CD4-positive, CD25-positive, alpha-beta regulatory T cell (primary cell): ENCODE measurements at regions not wholly inside any gene's neighbourhood (a gene's known extent, or its start where the extent isn't known, plus 50 kb on each side); places are given as distances from the start of the nearest gene placed in this dataset.

Source experiments
- ATAC-seq, 2 donors: fragments of 150-1000 bp; cut with Tn5 transposase; one replicate each; pipeline ENCODE4 v1.10.0; 2021; ENCODE audit warnings: low read depth in 2 of 2, moderate number of reproducible peaks in 2 of 2, moderate library complexity in 1 of 2
- DNase-seq, 3 donors: peaks; one replicate each; pipeline versions ENCODE4 v3.0.0 to v3.0.0-alpha.2; 2012 to 2022; ENCODE audit warnings: mixed read lengths in 1 of 3
- H3K27ac ChIP-seq: one replicate; pipeline ENCODE4 v1.7.0; 2013; ENCODE audit warnings: mild to moderate bottlenecking, low read length; ENCODE audit not compliant: insufficient read depth, poor library complexity, severe bottlenecking
- H3K27me3 ChIP-seq: one replicate; pipeline ENCODE4 v1.7.0; 2013; ENCODE audit warnings: low read length; ENCODE audit not compliant: control insufficient read depth, insufficient read depth
- H3K36me3 ChIP-seq: one replicate; pipeline ENCODE4 v1.7.0; 2013; ENCODE audit warnings: mild to moderate bottlenecking, low read length, moderate library complexity; ENCODE audit not compliant: control insufficient read depth, insufficient read depth
- H3K4me1 ChIP-seq: 2 replicates; pipeline ENCODE4 v1.7.0; 2013; ENCODE audit warnings: mild to moderate bottlenecking, low read length; ENCODE audit not compliant: insufficient read depth, control insufficient read depth, poor library complexity, severe bottlenecking
- H3K4me3 ChIP-seq: one replicate; pipeline ENCODE4 v1.7.0; 2013; ENCODE audit warnings: low read depth, mild to moderate bottlenecking, low read length, moderate library complexity
- H3K9me3 ChIP-seq, 2 experiments: 1 replicate in 1 of 2; 2 replicates in 1 of 2; pipeline ENCODE4 v1.7.0; 2013; ENCODE audit warnings: low read length in 2 of 2, mild to moderate bottlenecking in 1 of 2, moderate library complexity in 1 of 2; ENCODE audit not compliant: control insufficient read depth in 2 of 2
- H3K27ac Mint-ChIP-seq, 3 donors: one replicate each; pipeline ENCODE4 v1.8.0; 2020 to 2022; ENCODE audit warnings: mild to moderate bottlenecking in 3 of 3, mixed read lengths in 3 of 3, moderate library complexity in 2 of 3
- H3K27me3 Mint-ChIP-seq: one replicate; pipeline ENCODE4 v1.8.0; 2022; ENCODE audit warnings: mild to moderate bottlenecking, mixed read lengths
- H3K36me3 Mint-ChIP-seq: one replicate; pipeline ENCODE4 v1.8.0; 2020; ENCODE audit warnings: mixed read lengths
- H3K4me1 Mint-ChIP-seq, 4 donors: one replicate each; pipeline ENCODE4 v1.8.0; 2020 to 2022; ENCODE audit warnings: mixed read lengths in 4 of 4, mild to moderate bottlenecking in 1 of 4
- H3K4me3 Mint-ChIP-seq, 4 donors: one replicate each; pipeline ENCODE4 v1.8.0; 2020 to 2022; ENCODE audit warnings: mild to moderate bottlenecking in 4 of 4, mixed read lengths in 4 of 4, moderate library complexity in 3 of 4
- H3K9me3 Mint-ChIP-seq, 7 donors: one replicate each; pipeline ENCODE4 v1.8.0; 2020 to 2022; ENCODE audit warnings: mixed read lengths in 7 of 7, mild to moderate bottlenecking in 3 of 7, moderate library complexity in 2 of 7

DNA sequence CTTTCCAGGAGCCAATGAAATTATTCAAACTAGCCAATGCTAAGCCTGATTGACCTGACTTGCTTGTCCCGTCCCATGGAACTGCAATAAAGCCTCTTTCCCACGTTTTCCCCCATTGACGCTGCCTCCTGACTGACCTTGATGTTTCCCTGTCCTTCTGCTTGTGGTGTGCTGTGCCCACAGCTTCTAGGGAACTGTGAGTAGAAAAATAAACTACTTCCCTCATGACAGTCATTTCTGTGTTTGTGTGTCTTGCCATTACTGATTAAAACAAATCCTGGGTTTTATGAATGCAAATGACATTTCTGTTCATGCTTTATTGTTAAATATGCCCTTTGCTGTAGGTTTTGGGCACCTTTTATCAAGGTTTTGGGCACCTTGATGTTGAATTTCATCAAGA is 91.3 kb upstream of the ABI1 start:
- Histone ChIP-seq H3K36me3 (no peaks in the 10 kb centered on the region), H3K27ac (no peak overlapping the region), H3K27me3 (no peaks in the 10 kb centered on the region), H3K4me1 (no peaks in the 10 kb centered on the region), H3K9me3 (no peaks in the 10 kb centered on the region), H3K4me3 (no peak overlapping the region)
- Mint-ChIP-seq H3K27me3 (peaks cover 2% of the 10 kb centered on the region), H3K9me3 (peaks cover 0 to 9% (median 4%) of the 10 kb centered on the region in 7 donors), H3K27ac (no peak overlapping the region), H3K4me1 (no peaks in the 10 kb centered on the region), H3K36me3 (peaks cover 5% of the 10 kb centered on the region), H3K4me3 (no peak overlapping the region)
- ATAC-seq (no peak), DNase-seq (no peak)

DNA sequence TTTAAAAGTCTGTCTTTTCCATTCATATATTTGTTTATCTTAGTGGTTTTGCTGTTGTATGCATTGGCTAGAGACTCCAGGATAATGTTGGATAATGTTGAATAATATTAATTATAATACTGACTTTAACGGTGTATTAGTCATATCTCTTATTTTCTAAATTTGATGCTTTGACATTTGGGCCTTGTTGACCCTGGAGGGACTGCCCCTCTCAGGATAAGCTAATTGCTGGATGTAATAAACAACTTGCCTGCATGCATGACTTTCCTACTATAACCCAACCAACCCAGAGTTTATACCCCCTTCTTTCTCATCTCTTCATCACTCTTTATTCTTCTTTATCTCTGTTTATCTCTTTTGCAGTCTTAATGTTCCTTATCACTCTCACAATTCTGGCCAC is 90.9 kb upstream of the ABI1 start:
- no peaks in the 10 kb centered on the region for H3K4me1 ChIP-seq
- no peak overlapping the region for H3K27ac ChIP-seq
- Mint-ChIP-seq H3K4me1 (no peaks in the 10 kb centered on the region), H3K9me3 (peaks cover 0 to 9% (median 4%) of the 10 kb centered on the region in 7 donors), H3K4me3 (no peak overlapping the region), H3K36me3 (peaks cover 5% of the 10 kb centered on the region), H3K27ac (no peak overlapping the region), H3K27me3 (peaks cover 7% of the 10 kb centered on the region)
- H3K4me3 ChIP-seq = no peak overlapping the region
- DNase-seq (no peak), ATAC-seq (no peak)
- H3K36me3 ChIP-seq = no peaks in the 10 kb centered on the region
- no peaks in the 10 kb centered on the region for H3K9me3 ChIP-seq
- H3K27me3 ChIP-seq = no peaks in the 10 kb centered on the region

GRCh38 chr10:26950934-26951333 is 90.2 kb upstream of the ABI1 start:
- H3K27ac Mint-ChIP-seq = no peak overlapping the region
- H3K4me3 Mint-ChIP-seq = no peak overlapping the region
- Histone ChIP-seq H3K27me3 (no peaks in the 10 kb centered on the region), H3K27ac (no peak overlapping the region), H3K9me3 (no peaks in the 10 kb centered on the region), H3K36me3 (no peaks in the 10 kb centered on the region), H3K4me3 (no peak overlapping the region), H3K4me1 (no peaks in the 10 kb centered on the region)
- peaks cover 5% of the 10 kb centered on the region for H3K36me3 Mint-ChIP-seq
- peaks cover 8% of the 10 kb centered on the region for H3K27me3 Mint-ChIP-seq
- peaks cover 0 to 9% (median 4%) of the 10 kb centered on the region in 7 donors for H3K9me3 Mint-ChIP-seq
- H3K4me1 Mint-ChIP-seq = no peaks in the 10 kb centered on the region
- no peak for ATAC-seq
- DNase-seq = no peak

DNA sequence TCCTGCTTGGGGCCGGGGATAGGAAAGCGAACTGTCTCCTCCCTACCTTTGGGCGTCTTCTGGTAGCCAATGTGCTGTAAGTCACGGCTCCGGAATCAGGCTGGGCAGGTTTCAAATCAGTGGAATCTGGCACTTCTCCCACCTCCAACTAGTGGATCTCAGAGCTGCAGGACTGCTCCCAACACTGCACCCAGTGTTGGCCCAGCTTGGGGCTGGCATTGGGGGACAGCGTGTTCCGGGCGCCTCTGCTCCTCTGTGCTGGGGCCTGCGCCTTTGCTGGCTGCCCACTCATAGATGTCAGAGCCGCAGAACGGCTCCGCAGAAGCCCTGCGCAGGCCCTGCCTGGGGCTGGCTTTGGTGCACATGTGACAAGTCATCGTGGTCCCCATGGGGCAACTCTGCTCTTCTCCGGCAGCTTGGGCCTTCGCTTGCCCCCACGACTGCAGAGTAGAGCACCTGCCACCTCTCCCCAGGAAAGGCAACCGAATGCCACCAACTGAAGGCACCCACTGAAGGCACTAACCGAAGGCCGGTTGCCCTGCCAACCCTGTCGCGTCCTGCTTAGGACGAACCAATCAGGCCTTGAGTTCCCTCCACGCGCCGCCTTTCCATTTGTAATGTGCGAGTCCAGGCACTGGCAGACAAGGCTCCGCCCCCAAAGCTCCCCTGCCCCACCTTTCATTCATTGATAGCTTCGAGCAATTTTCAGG is 85.5 kb upstream of the ABI1 start:
- DNase-seq (no peak), ATAC-seq (no peak)
- no peaks in the 10 kb centered on the region for H3K9me3 ChIP-seq
- no peaks in the 10 kb centered on the region for H3K4me1 ChIP-seq
- Mint-ChIP-seq H3K9me3 (peaks cover 0 to 9% (median 3%) of the 10 kb centered on the region in 7 donors), H3K4me3 (no peak overlapping the region), H3K36me3 (peaks cover 5% of the 10 kb centered on the region), H3K4me1 (peaks cover 0 to 5% (median 2%) of the 10 kb centered on the region in 4 donors), H3K27me3 (peaks cover 12% of the 10 kb centered on the region), H3K27ac (no peak overlapping the region)
- H3K4me3 ChIP-seq = no peak overlapping the region
- H3K27ac ChIP-seq = no peak overlapping the region
- no peaks in the 10 kb centered on the region for H3K36me3 ChIP-seq
- H3K27me3 ChIP-seq = no peaks in the 10 kb centered on the region

GRCh38 chr10:26944261-26944882 is 83.6 kb upstream of the ABI1 start:
- Mint-ChIP-seq H3K27ac (peak overlapping the region in 1 of 3 donors; percentile 8), H3K4me3 (peak overlapping the region in 2 of 4 donors; percentile 73 to 84), H3K36me3 (no peaks in the 10 kb centered on the region), H3K9me3 (no peaks in the 10 kb centered on the region), H3K27me3 (peaks cover 12% of the 10 kb centered on the region), H3K4me1 (peaks cover 0 to 5% (median 2%) of the 10 kb centered on the region in 4 donors)
- Histone ChIP-seq H3K9me3 (no peaks in the 10 kb centered on the region), H3K36me3 (no peaks in the 10 kb centered on the region), H3K27me3 (no peaks in the 10 kb centered on the region), H3K4me3 (no peak overlapping the region), H3K27ac (no peak overlapping the region), H3K4me1 (no peaks in the 10 kb centered on the region)
- ATAC-seq (peak in 1 of 2 donors; percentile 44), DNase-seq (no peak)

- no peak for ATAC-seq
- no peaks in the 10 kb centered on the region for H3K9me3 Mint-ChIP-seq
- no peak for DNase-seq
- H3K4me1 Mint-ChIP-seq = peaks cover 0 to 5% (median 2%) of the 10 kb centered on the region in 4 donors
- H3K4me3 ChIP-seq = no peak overlapping the region
- no peaks in the 10 kb centered on the region for H3K36me3 ChIP-seq
- H3K9me3 ChIP-seq = no peaks in the 10 kb centered on the region
- no peak overlapping the region for H3K27ac Mint-ChIP-seq
- H3K36me3 Mint-ChIP-seq = no peaks in the 10 kb centered on the region
- no peaks in the 10 kb centered on the region for H3K27me3 ChIP-seq
- H3K27me3 Mint-ChIP-seq = peaks cover 4% of the 10 kb centered on the region
- no peak overlapping the region for H3K4me3 Mint-ChIP-seq
- H3K27ac ChIP-seq = no peak overlapping the region
- no peaks in the 10 kb centered on the region for H3K4me1 ChIP-seq
Measured at GRCh38 chr10:26939962-26940354, 79.2 kb upstream of the ABI1 start.

DNA sequence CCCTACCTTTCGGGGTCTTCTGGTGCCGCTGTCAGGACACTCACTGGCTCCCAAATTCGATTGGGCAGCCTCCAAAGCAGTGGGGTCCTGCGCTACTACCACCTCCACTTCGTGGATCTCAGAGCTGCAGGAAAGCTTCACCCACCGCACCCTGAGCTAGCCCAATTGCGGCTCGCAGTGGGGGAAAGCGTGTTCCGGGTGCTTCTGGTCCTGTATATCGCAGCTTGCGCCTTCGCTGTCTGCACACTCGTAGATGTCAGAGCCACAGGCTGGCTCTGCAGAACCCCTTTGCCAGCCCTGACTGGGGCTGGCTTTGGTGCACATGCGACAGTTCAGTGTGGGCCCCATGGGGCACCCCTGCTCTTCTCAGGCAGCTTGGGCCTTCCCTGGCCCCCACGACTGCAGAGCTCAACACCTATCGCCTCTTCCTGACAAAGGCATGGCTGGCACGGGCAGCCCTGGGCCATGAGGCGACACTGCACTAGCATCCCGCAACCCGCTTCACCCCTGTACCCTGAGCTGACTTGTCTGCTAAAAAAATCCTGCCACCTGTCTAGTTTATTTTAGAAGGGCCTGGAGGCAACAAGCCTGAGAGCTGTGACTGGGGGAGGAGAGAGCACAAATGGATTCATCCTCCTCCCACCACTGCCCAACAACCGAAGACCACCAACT is 78.7 kb upstream of the ABI1 start:
- H3K27me3 ChIP-seq = no peaks in the 10 kb centered on the region
- H3K27ac ChIP-seq = no peak overlapping the region
- H3K9me3 ChIP-seq = no peaks in the 10 kb centered on the region
- no peaks in the 10 kb centered on the region for H3K36me3 Mint-ChIP-seq
- H3K36me3 ChIP-seq = no peaks in the 10 kb centered on the region
- H3K27ac Mint-ChIP-seq = no peak overlapping the region
- peaks cover 0 to 1% (median 0%) of the 10 kb centered on the region in 7 donors for H3K9me3 Mint-ChIP-seq
- H3K4me3 ChIP-seq = no peak overlapping the region
- H3K4me1 Mint-ChIP-seq = peaks cover 0 to 2% (median under 1%) of the 10 kb centered on the region in 4 donors
- ATAC-seq = no peak
- DNase-seq = no peak
- H3K4me3 Mint-ChIP-seq = no peak overlapping the region
- no peaks in the 10 kb centered on the region for H3K4me1 ChIP-seq
- H3K27me3 Mint-ChIP-seq = peaks cover 4% of the 10 kb centered on the region
